ENCODE measurements at regions not wholly inside any gene's neighbourhood (a gene's known extent, or its start where the extent isn't known, plus 50 kb on each side); places are given as distances from the start of the nearest gene placed in this dataset.
A peak's percentile ranks its signal among the peaks of the same experiment; 100 is the strongest.

DNA sequence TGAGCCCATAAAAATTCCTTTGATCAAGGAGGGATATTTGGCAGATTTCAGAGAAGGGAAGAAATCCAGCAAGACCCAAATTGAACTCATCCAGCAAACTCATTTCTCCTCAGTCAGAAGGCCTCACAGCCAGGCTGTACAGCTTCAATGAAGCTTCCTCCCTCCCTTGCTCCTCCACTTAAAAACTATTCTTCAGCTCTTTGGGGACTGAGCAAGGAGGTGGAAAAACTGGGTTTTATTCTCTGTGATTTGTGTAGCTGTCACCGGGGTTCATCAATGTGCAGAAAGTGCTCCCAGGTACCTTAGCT, 158.7 kb upstream of the ZNF184 start:
- Histone ChIP-seq H3K56ac (ENCODE audit: low read length) (no peak overlapping the region), H3K36me3 (ENCODE audit: control insufficient read depth, insufficient read depth, low read length) (no peaks in the 10 kb centered on the region), H3K4me1 (ENCODE audit: control insufficient read depth, low read depth, low read length) (peaks cover 2% of the 10 kb centered on the region), H3K4me2 (ENCODE audit: low read length) (no peak overlapping the region), H3K4me3 (ENCODE audit: low read length) (no peak overlapping the region), H4K5ac (ENCODE audit: low read length) (no peak overlapping the region), H2BK15ac (replicated peaks; ENCODE audit: low read depth) (no peak overlapping the region), H3K27ac (ENCODE audit: low read depth, low read length) (no peak overlapping the region), H3K79me2 (ENCODE audit: control insufficient read depth, insufficient read depth, low read length) (no peaks in the 10 kb centered on the region), H3K79me1 (ENCODE audit: low read length) (no peaks in the 10 kb centered on the region), H3K27me3 (ENCODE audit: insufficient read depth, low read length, poor library complexity) (no peaks in the 10 kb centered on the region), H4K8ac (ENCODE audit: low read depth, low read length) (no peak overlapping the region), H3K4ac (ENCODE audit: low read depth, low read length) (no peak overlapping the region), H2BK120ac (ENCODE audit: low read depth, low read length) (no peak overlapping the region), H3K23ac (ENCODE audit: low read length) (no peak overlapping the region), H2AK5ac (ENCODE audit: low read length) (no peak overlapping the region), H3K18ac (ENCODE audit: low read length) (no peak overlapping the region), H2BK5ac (ENCODE audit: low read length) (no peak overlapping the region), H3K9ac (ENCODE audit: low read length) (no peak overlapping the region)
- no peak for DNase-seq
- WGBS (ENCODE audit: extremely low coverage, insufficient coverage, low lambda C conversion rate) = no CpG with 5 or more reads among the region's 1 CpG

- DNase-seq = peak; percentile 92
- Histone ChIP-seq H2BK15ac (replicated peaks; ENCODE audit: low read depth) (no peak overlapping the region), H4K8ac (ENCODE audit: low read depth, low read length) (no peak overlapping the region), H2BK120ac (ENCODE audit: low read depth, low read length) (peak overlapping the region; percentile 16), H3K4me3 (ENCODE audit: low read length) (peak overlapping the region; percentile 83), H3K27me3 (ENCODE audit: insufficient read depth, low read length, poor library complexity) (no peaks in the 10 kb centered on the region), H3K36me3 (ENCODE audit: control insufficient read depth, insufficient read depth, low read length) (no peaks in the 10 kb centered on the region), H3K79me2 (ENCODE audit: control insufficient read depth, insufficient read depth, low read length) (no peaks in the 10 kb centered on the region), H4K5ac (ENCODE audit: low read length) (no peak overlapping the region), H3K27ac (ENCODE audit: low read depth, low read length) (peak overlapping the region; percentile 69), H3K9ac (ENCODE audit: low read length) (peak overlapping the region; percentile 72), H3K4me1 (ENCODE audit: control insufficient read depth, low read depth, low read length) (peaks cover 2% of the 10 kb centered on the region), H3K4me2 (ENCODE audit: low read length) (peak overlapping the region; percentile 75), H2AK5ac (ENCODE audit: low read length) (no peak overlapping the region), H3K56ac (ENCODE audit: low read length) (peak overlapping the region; percentile 89), H2BK5ac (ENCODE audit: low read length) (no peak overlapping the region), H3K79me1 (ENCODE audit: low read length) (no peaks in the 10 kb centered on the region), H3K18ac (ENCODE audit: low read length) (peak overlapping the region; percentile 40), H3K4ac (ENCODE audit: low read depth, low read length) (no peak overlapping the region), H3K23ac (ENCODE audit: low read length) (no peak overlapping the region)
- no CpG with 5 or more reads among the region's 51 CpGs for WGBS (ENCODE audit: extremely low coverage, insufficient coverage, low lambda C conversion rate)
Measured at GRCh38 chr6:27630727-27631608, 158.1 kb upstream of the ZNF184 start.

DNA sequence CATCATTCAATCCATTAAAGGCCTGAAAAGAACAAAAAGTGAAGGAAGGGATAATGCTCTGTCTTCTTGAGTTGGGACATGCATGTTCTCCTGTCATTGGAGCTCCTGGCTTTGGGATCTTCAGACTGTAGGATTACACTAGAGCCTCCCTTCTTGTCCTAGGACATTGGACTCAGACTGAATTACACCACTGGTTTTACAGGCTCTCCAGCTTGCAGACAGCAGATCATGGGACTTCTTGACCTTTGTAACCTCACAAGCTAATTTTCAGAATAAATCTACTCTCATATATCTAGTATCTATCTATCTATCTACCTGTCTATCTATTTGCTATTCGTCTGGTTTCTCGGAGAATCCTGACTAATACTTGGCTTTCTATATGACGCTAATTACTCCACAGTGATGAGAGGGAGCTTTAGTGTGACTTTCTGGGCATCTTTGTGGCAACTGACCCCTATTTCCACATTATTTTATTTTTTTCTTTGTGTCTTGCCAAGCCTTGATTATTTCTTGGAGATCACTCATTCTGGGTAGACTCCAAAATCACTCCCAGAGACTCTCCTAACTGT, 151.9 kb upstream of the ZNF184 start:
- Histone ChIP-seq H3K27me3 (ENCODE audit: insufficient read depth, low read length, poor library complexity) (no peaks in the 10 kb centered on the region), H3K4me3 (ENCODE audit: low read length) (no peak overlapping the region), H4K8ac (ENCODE audit: low read depth, low read length) (no peak overlapping the region), H3K9ac (ENCODE audit: low read length) (no peak overlapping the region), H3K18ac (ENCODE audit: low read length) (peak overlapping the region; percentile 71), H3K4me2 (ENCODE audit: low read length) (no peak overlapping the region), H3K79me1 (ENCODE audit: low read length) (no peaks in the 10 kb centered on the region), H3K36me3 (ENCODE audit: control insufficient read depth, insufficient read depth, low read length) (no peaks in the 10 kb centered on the region), H2BK15ac (replicated peaks; ENCODE audit: low read depth) (no peak overlapping the region), H2BK120ac (ENCODE audit: low read depth, low read length) (peak overlapping the region; percentile 97), H3K4me1 (ENCODE audit: control insufficient read depth, low read depth, low read length) (no peaks in the 10 kb centered on the region), H3K79me2 (ENCODE audit: control insufficient read depth, insufficient read depth, low read length) (no peaks in the 10 kb centered on the region), H3K56ac (ENCODE audit: low read length) (peak overlapping the region; percentile 2), H3K4ac (ENCODE audit: low read depth, low read length) (peak overlapping the region; percentile 55), H3K27ac (ENCODE audit: low read depth, low read length) (no peak overlapping the region), H4K5ac (ENCODE audit: low read length) (no peak overlapping the region), H2BK5ac (ENCODE audit: low read length) (peak overlapping the region; percentile 5), H3K23ac (ENCODE audit: low read length) (no peak overlapping the region), H2AK5ac (ENCODE audit: low read length) (no peak overlapping the region)
- WGBS (ENCODE audit: extremely low coverage, insufficient coverage, low lambda C conversion rate) = no CpG with 5 or more reads among the region's 3 CpGs
- DNase-seq = no peak

DNA sequence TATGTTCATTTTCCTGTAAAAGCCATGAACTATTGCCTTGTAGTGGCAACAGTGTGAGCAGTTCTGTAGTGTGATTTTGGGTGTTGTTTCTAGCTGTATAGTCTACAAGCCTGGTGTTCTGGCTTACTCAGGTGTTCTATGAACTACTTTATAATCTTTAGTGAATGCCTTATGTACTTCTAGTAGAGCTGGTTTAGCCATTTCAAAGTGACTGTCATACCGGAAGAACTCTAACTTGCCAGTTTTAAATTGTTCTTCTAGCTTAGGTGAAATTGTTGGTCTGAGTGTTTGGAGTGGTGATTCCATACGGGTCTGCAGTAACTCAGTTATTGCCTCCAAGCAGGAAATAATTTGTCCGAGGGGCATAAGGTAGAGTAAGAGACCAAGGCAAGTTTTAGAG, 150.2 kb upstream of the ZNF184 start:
- no peak overlapping the region for H3K4me3 ChIP-seq (ENCODE audit: low read length)
- no peak overlapping the region for H3K27ac ChIP-seq (ENCODE audit: low read depth, low read length)
- H4K5ac ChIP-seq (ENCODE audit: low read length) = no peak overlapping the region
- H3K4ac ChIP-seq (ENCODE audit: low read depth, low read length) = no peak overlapping the region
- no peak overlapping the region for H2BK15ac ChIP-seq (replicated peaks; ENCODE audit: low read depth)
- H4K8ac ChIP-seq (ENCODE audit: low read depth, low read length) = no peak overlapping the region
- H3K4me1 ChIP-seq (ENCODE audit: control insufficient read depth, low read depth, low read length) = no peaks in the 10 kb centered on the region
- H3K56ac ChIP-seq (ENCODE audit: low read length) = peak overlapping the region; percentile 59
- H3K23ac ChIP-seq (ENCODE audit: low read length) = no peak overlapping the region
- no CpG with 5 or more reads among the region's 3 CpGs for WGBS (ENCODE audit: extremely low coverage, insufficient coverage, low lambda C conversion rate)
- H3K79me1 ChIP-seq (ENCODE audit: low read length) = no peaks in the 10 kb centered on the region
- H3K36me3 ChIP-seq (ENCODE audit: control insufficient read depth, insufficient read depth, low read length) = no peaks in the 10 kb centered on the region
- DNase-seq = no peak
- H3K79me2 ChIP-seq (ENCODE audit: control insufficient read depth, insufficient read depth, low read length) = no peaks in the 10 kb centered on the region
- no peak overlapping the region for H2AK5ac ChIP-seq (ENCODE audit: low read length)
- H3K27me3 ChIP-seq (ENCODE audit: insufficient read depth, low read length, poor library complexity) = no peaks in the 10 kb centered on the region
- H3K9ac ChIP-seq (ENCODE audit: low read length) = no peak overlapping the region
- H2BK5ac ChIP-seq (ENCODE audit: low read length) = peak overlapping the region; percentile 65
- no peak overlapping the region for H3K18ac ChIP-seq (ENCODE audit: low read length)
- no peak overlapping the region for H2BK120ac ChIP-seq (ENCODE audit: low read depth, low read length)
- H3K4me2 ChIP-seq (ENCODE audit: low read length) = no peak overlapping the region

DNA sequence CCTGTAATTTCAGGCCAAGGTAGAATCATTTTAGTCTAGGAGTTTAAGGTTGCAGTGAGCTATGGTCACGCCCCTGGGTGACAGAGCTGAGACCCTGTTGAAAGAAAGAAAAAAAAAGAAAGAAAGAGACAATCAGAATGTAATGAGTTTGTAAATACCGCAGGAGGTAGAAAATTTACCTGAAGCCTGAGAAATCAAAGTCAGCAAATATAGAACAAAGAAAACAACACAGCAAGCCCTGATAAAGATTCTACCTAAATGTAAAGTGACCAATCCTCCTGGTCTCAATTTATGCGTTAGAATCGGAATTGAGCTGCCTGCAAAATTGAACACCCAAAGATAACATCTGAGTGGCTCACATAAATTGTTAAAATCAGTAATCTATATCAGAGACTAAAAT, 146.5 kb upstream of the ZNF184 start:
- Histone ChIP-seq H2BK120ac (ENCODE audit: low read depth, low read length) (no peak overlapping the region), H2AK5ac (ENCODE audit: low read length) (no peak overlapping the region), H3K23ac (ENCODE audit: low read length) (no peak overlapping the region)

More for the DNA sequence above, 146.5 kb upstream of the ZNF184 start:
- Histone ChIP-seq H2BK15ac (replicated peaks; ENCODE audit: low read depth) (no peak overlapping the region), H3K79me1 (ENCODE audit: low read length) (no peaks in the 10 kb centered on the region), H3K4me3 (ENCODE audit: low read length) (no peak overlapping the region), H3K4me2 (ENCODE audit: low read length) (no peak overlapping the region), H3K4ac (ENCODE audit: low read depth, low read length) (no peak overlapping the region), H3K9ac (ENCODE audit: low read length) (no peak overlapping the region), H4K5ac (ENCODE audit: low read length) (no peak overlapping the region), H3K4me1 (ENCODE audit: control insufficient read depth, low read depth, low read length) (no peaks in the 10 kb centered on the region), H3K56ac (ENCODE audit: low read length) (no peak overlapping the region), H3K27me3 (ENCODE audit: insufficient read depth, low read length, poor library complexity) (no peaks in the 10 kb centered on the region), H2BK5ac (ENCODE audit: low read length) (no peak overlapping the region), H3K79me2 (ENCODE audit: control insufficient read depth, insufficient read depth, low read length) (no peaks in the 10 kb centered on the region), H3K36me3 (ENCODE audit: control insufficient read depth, insufficient read depth, low read length) (no peaks in the 10 kb centered on the region), H3K18ac (ENCODE audit: low read length) (no peak overlapping the region), H3K27ac (ENCODE audit: low read depth, low read length) (no peak overlapping the region), H4K8ac (ENCODE audit: low read depth, low read length) (no peak overlapping the region)
- DNase-seq = no peak
- no CpG with 5 or more reads among the region's 4 CpGs for WGBS (ENCODE audit: extremely low coverage, insufficient coverage, low lambda C conversion rate)
